GM19395 (cell line): ENCODE measurements at regions not wholly inside any gene's neighbourhood (a gene's known extent, or its start where the extent isn't known, plus 50 kb on each side); places are given as distances from the start of the nearest gene placed in this dataset.

ENCODE experiments used
- ATAC-seq: cut with Tn5 transposase; IDR thresholded peaks from one replicate; pipeline ENCODE4 v1.9.1; 2021; ENCODE audit warnings: mild to moderate bottlenecking, moderate library complexity; ENCODE audit not compliant: unreplicated experiment

GRCh38 chr6:147023148-147023547, 181.1 kb upstream of the STXBP5 start:
- ATAC-seq: peak; percentile 80

- no peak for ATAC-seq
Measured at GRCh38 chr6:147023581-147023980, 180.6 kb upstream of the STXBP5 start.

GRCh38 chr6:147029923-147030322, 174.3 kb upstream of the STXBP5 start:
- no peak for ATAC-seq

GRCh38 chr6:147033267-147033666, 170.9 kb upstream of the STXBP5 start:
- ATAC-seq: no peak

- ATAC-seq: no peak
Measured at GRCh38 chr6:147035886-147036285, 168.3 kb upstream of the STXBP5 start.

- ATAC-seq: no peak
Measured at GRCh38 chr6:147037881-147038280, 166.3 kb upstream of the STXBP5 start.

- ATAC-seq: no peak
Measured at GRCh38 chr6:147040121-147040910, 163.9 kb upstream of the STXBP5 start.

GRCh38 chr6:147042679-147043078, 161.5 kb upstream of the STXBP5 start:
- ATAC-seq: no peak

GRCh38 chr6:147043994-147044477, 160.2 kb upstream of the STXBP5 start:
- no peak for ATAC-seq

GRCh38 chr6:147046141-147046877, 157.9 kb upstream of the STXBP5 start:
- no peak for ATAC-seq

- no peak for ATAC-seq
Measured at GRCh38 chr6:147048930-147049329, 155.3 kb upstream of the STXBP5 start.

- ATAC-seq: no peak
Measured at GRCh38 chr6:147053311-147053921, 150.8 kb upstream of the STXBP5 start.

GRCh38 chr6:147054158-147054557, 150.1 kb upstream of the STXBP5 start:
- no peak for ATAC-seq

GRCh38 chr6:147054871-147055270, 149.3 kb upstream of the STXBP5 start:
- no peak for ATAC-seq

GRCh38 chr6:147055821-147056392, 148.3 kb upstream of the STXBP5 start:
- no peak for ATAC-seq

- no peak for ATAC-seq
Measured at GRCh38 chr6:147057188-147057587, 147.0 kb upstream of the STXBP5 start.

- ATAC-seq: no peak
Measured at GRCh38 chr6:147057705-147058342, 146.4 kb upstream of the STXBP5 start.

GRCh38 chr6:147058786-147059385, 145.3 kb upstream of the STXBP5 start:
- ATAC-seq: no peak

- ATAC-seq: no peak
Measured at GRCh38 chr6:147060636-147061035, 143.6 kb upstream of the STXBP5 start.

- ATAC-seq: no peak
Measured at GRCh38 chr6:147061252-147061651, 143.0 kb upstream of the STXBP5 start.
